Liver (tissue), 8 donors: ENCODE measurements at regions not wholly inside any gene's neighbourhood (a gene's known extent, or its start where the extent isn't known, plus 50 kb on each side); places are given as distances from the start of the nearest gene placed in this dataset.

Experiments used
- DNase-seq: peaks from one replicate; pipeline ENCODE4 v3.0.0-alpha.2; 2017; ENCODE audit warnings: low spot score
- H3K27ac ChIP-seq, 2 donors: one replicate each; pipeline ENCODE4 v1.7.0; 2013; ENCODE audit warnings: inconsistent platforms in 2 of 2, low read length in 2 of 2, control low read depth in 1 of 2, low read depth in 1 of 2, mild to moderate bottlenecking in 1 of 2
- H3K27me3 ChIP-seq, 4 donors: one replicate each; pipeline versions ENCODE4 v1.6.1 to v1.7.0; 2013; ENCODE audit warnings: low read length in 3 of 4, inconsistent platforms in 1 of 4, mild to moderate bottlenecking in 1 of 4, moderate library complexity in 1 of 4; ENCODE audit not compliant: control insufficient read depth in 4 of 4, insufficient read depth in 4 of 4
- H3K36me3 ChIP-seq, 4 donors: one replicate each; pipeline versions ENCODE4 v1.6.1 to v1.7.0; 2013; ENCODE audit warnings: low read length in 3 of 4, mild to moderate bottlenecking in 3 of 4, low read depth in 1 of 4, moderate library complexity in 1 of 4; ENCODE audit not compliant: control insufficient read depth in 4 of 4, insufficient read depth in 3 of 4
- H3K4me1 ChIP-seq, 4 donors: one replicate each; pipeline versions ENCODE4 v1.6.1 to v1.7.0; 2013; ENCODE audit warnings: low read length in 3 of 4, mild to moderate bottlenecking in 3 of 4, moderate library complexity in 1 of 4; ENCODE audit not compliant: control insufficient read depth in 4 of 4, insufficient read depth in 4 of 4
- H3K4me3 ChIP-seq, 3 donors: one replicate each; pipeline versions ENCODE4 v1.6.1 to v1.7.0; 2013; ENCODE audit warnings: low read length in 3 of 3, control low read depth in 1 of 3, low read depth in 1 of 3, mild to moderate bottlenecking in 1 of 3
- H3K9ac ChIP-seq, 2 donors: one replicate each; pipeline ENCODE4 v1.7.0; 2013; ENCODE audit warnings: low read length in 2 of 2, mild to moderate bottlenecking in 2 of 2, moderate library complexity in 2 of 2, control low read depth in 1 of 2, low read depth in 1 of 2
- H3K9me3 ChIP-seq, 4 donors: one replicate each; pipeline versions ENCODE4 v1.6.1 to v1.7.0; 2013; ENCODE audit warnings: low read length in 3 of 4; ENCODE audit not compliant: control insufficient read depth in 4 of 4
- EGR1 ChIP-seq, 2 donors: IDR thresholded peaks; 2 replicates each; pipeline ENCODE4 v1.6.1; 2016 to 2018; ENCODE audit warnings: antibody characterized with exemption in 2 of 2, low read depth in 2 of 2
- FOXA1 ChIP-seq: IDR thresholded peaks from 2 replicates; pipeline ENCODE4 v1.6.1; 2016; ENCODE audit warnings: antibody characterized with exemption
- FOXA2 ChIP-seq: IDR thresholded peaks from 2 replicates; pipeline ENCODE4 v1.6.1; 2016; ENCODE audit warnings: antibody characterized with exemption
- GABPA ChIP-seq, 2 donors: IDR thresholded peaks in 1 of 2; conservative IDR thresholded peaks in 1 of 2; 2 replicates each; pipeline ENCODE4 v1.6.1; 2016; ENCODE audit warnings: antibody characterized with exemption in 2 of 2, mild to moderate bottlenecking in 1 of 2, moderate library complexity in 1 of 2
- HNF4A ChIP-seq, 2 donors: conservative IDR thresholded peaks; 2 replicates each; pipeline ENCODE4 v1.6.1; 2016; ENCODE audit warnings: antibody characterized with exemption in 2 of 2, mild to moderate bottlenecking in 2 of 2
- HNF4G ChIP-seq: IDR thresholded peaks from 2 replicates; pipeline ENCODE4 v1.6.1; 2016; ENCODE audit warnings: antibody characterized with exemption
- JUND ChIP-seq, 2 donors: IDR thresholded peaks; 2 replicates each; pipeline ENCODE4 v1.6.1; 2016; ENCODE audit warnings: antibody characterized with exemption in 2 of 2
- NR2F2 ChIP-seq: IDR thresholded peaks from 2 replicates; pipeline ENCODE4 v1.6.1; 2016; ENCODE audit warnings: antibody characterized with exemption
- RAD21 ChIP-seq, 2 donors: IDR thresholded peaks; 2 replicates each; pipeline ENCODE4 v1.6.1; 2016; ENCODE audit warnings: antibody characterized with exemption in 2 of 2, mild to moderate bottlenecking in 2 of 2
- RXRA ChIP-seq, 2 donors: IDR thresholded peaks; 2 replicates each; pipeline ENCODE4 v1.6.1; 2017 to 2018; ENCODE audit warnings: antibody characterized with exemption in 2 of 2, mild to moderate bottlenecking in 1 of 2
- SP1 ChIP-seq: IDR thresholded peaks from 2 replicates; pipeline ENCODE4 v1.6.1; 2018; ENCODE audit warnings: antibody characterized with exemption, mild to moderate bottlenecking
- TAF1 ChIP-seq: conservative IDR thresholded peaks from 2 replicates; pipeline ENCODE4 v1.6.1; 2016; ENCODE audit warnings: antibody characterized with exemption, mild to moderate bottlenecking
- YY1 ChIP-seq: IDR thresholded peaks from 2 replicates; pipeline ENCODE4 v1.6.1; 2016; ENCODE audit warnings: antibody characterized with exemption, mild to moderate bottlenecking
- WGBS: extraction: QIAGEN DNeasy Blood & Tissue Kit; methylation state at CpG from one replicate; pipeline ENCODE4 v1.1.7; 2013; 5-methylcytosine and 5-hydroxymethylcytosine counted together
- TF ChIP-seq, protein P1 (sequence below): fragments of 150-350 bp; IDR thresholded peaks from 2 replicates; pipeline ENCODE4 v1.5.1; 2017; ENCODE audit warnings: improper control_type of control experiment, low read depth, low read length; ENCODE audit not compliant: missing input control
- TF ChIP-seq, protein P2 (sequence below): IDR thresholded peaks from 2 replicates; pipeline ENCODE4 v1.6.1; 2016; ENCODE audit warnings: antibody characterized with exemption, mild to moderate bottlenecking
- TF ChIP-seq, protein P3 (sequence below): IDR thresholded peaks from 2 replicates; pipeline ENCODE4 v1.6.1; 2016; ENCODE audit warnings: antibody characterized with exemption
- TF ChIP-seq, protein P4 (sequence below): IDR thresholded peaks from 2 replicates; pipeline ENCODE4 v1.6.1; 2016; ENCODE audit warnings: antibody characterized with exemption
- TF ChIP-seq, protein P5 (sequence below): IDR thresholded peaks from 2 replicates; pipeline ENCODE4 v1.6.1; 2016; ENCODE audit warnings: antibody characterized with exemption
- donor health status: healthy.
- donor health status: healthy.
- donor health status: healthy.
- donor health status: healthy.
- donor health status: healthy.

DNA sequence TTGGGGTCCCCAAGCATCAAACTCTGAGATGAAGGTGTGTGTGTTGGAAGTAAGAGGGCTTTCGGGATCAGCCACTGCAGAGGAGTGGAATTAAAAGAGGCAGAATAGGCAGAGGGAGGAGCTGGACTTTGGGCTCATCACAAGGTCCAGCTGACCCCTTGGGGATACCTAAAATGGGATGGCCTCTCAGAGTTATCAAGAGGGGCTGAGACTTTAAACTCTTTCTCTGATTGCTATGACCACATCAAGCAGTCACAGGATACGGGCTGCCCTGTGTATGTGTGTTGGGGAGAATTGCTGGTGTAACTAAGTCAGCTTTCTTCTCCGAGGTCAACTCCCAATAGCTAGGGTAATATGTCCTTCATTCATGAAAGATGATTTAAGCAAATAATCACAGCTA is 127.7 kb upstream of the SLC14A2 start:
- H3K9ac ChIP-seq, result no peak overlapping the region
- H3K36me3 ChIP-seq, result no peaks in the 10 kb centered on the region
- no peak for TF ChIP-seq TAF1
- TF ChIP-seq FOXA1, result no peak
- TF ChIP-seq HNF4G, result no peak
- TF ChIP-seq, protein P1, sequence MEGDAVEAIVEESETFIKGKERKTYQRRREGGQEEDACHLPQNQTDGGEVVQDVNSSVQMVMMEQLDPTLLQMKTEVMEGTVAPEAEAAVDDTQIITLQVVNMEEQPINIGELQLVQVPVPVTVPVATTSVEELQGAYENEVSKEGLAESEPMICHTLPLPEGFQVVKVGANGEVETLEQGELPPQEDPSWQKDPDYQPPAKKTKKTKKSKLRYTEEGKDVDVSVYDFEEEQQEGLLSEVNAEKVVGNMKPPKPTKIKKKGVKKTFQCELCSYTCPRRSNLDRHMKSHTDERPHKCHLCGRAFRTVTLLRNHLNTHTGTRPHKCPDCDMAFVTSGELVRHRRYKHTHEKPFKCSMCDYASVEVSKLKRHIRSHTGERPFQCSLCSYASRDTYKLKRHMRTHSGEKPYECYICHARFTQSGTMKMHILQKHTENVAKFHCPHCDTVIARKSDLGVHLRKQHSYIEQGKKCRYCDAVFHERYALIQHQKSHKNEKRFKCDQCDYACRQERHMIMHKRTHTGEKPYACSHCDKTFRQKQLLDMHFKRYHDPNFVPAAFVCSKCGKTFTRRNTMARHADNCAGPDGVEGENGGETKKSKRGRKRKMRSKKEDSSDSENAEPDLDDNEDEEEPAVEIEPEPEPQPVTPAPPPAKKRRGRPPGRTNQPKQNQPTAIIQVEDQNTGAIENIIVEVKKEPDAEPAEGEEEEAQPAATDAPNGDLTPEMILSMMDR, result no peak
- TF ChIP-seq, protein P2, sequence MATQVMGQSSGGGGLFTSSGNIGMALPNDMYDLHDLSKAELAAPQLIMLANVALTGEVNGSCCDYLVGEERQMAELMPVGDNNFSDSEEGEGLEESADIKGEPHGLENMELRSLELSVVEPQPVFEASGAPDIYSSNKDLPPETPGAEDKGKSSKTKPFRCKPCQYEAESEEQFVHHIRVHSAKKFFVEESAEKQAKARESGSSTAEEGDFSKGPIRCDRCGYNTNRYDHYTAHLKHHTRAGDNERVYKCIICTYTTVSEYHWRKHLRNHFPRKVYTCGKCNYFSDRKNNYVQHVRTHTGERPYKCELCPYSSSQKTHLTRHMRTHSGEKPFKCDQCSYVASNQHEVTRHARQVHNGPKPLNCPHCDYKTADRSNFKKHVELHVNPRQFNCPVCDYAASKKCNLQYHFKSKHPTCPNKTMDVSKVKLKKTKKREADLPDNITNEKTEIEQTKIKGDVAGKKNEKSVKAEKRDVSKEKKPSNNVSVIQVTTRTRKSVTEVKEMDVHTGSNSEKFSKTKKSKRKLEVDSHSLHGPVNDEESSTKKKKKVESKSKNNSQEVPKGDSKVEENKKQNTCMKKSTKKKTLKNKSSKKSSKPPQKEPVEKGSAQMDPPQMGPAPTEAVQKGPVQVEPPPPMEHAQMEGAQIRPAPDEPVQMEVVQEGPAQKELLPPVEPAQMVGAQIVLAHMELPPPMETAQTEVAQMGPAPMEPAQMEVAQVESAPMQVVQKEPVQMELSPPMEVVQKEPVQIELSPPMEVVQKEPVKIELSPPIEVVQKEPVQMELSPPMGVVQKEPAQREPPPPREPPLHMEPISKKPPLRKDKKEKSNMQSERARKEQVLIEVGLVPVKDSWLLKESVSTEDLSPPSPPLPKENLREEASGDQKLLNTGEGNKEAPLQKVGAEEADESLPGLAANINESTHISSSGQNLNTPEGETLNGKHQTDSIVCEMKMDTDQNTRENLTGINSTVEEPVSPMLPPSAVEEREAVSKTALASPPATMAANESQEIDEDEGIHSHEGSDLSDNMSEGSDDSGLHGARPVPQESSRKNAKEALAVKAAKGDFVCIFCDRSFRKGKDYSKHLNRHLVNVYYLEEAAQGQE, result no peak
- TF ChIP-seq EGR1 (IDR thresholded peaks at IDR 0.05; ENCODE audit: low read depth in 2 of 2), result no peak
- TF ChIP-seq JUND (IDR thresholded peaks at IDR 0.05), result no peak
- no peak for TF ChIP-seq RAD21 (IDR thresholded peaks at IDR 0.05)
- no peak for TF ChIP-seq SP1
- no peak for TF ChIP-seq FOXA2
- TF ChIP-seq HNF4A (conservative IDR thresholded peaks at IDR 0.05), result no peak
- no peak for TF ChIP-seq YY1
- TF ChIP-seq NR2F2, result no peak
- TF ChIP-seq RXRA (IDR thresholded peaks at IDR 0.05), result no peak
- TF ChIP-seq, protein P3, sequence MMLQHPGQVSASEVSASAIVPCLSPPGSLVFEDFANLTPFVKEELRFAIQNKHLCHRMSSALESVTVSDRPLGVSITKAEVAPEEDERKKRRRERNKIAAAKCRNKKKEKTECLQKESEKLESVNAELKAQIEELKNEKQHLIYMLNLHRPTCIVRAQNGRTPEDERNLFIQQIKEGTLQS, result no peak
- TF ChIP-seq, protein P4, sequence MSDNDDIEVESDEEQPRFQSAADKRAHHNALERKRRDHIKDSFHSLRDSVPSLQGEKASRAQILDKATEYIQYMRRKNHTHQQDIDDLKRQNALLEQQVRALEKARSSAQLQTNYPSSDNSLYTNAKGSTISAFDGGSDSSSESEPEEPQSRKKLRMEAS, result no peak
- TF ChIP-seq, protein P5, sequence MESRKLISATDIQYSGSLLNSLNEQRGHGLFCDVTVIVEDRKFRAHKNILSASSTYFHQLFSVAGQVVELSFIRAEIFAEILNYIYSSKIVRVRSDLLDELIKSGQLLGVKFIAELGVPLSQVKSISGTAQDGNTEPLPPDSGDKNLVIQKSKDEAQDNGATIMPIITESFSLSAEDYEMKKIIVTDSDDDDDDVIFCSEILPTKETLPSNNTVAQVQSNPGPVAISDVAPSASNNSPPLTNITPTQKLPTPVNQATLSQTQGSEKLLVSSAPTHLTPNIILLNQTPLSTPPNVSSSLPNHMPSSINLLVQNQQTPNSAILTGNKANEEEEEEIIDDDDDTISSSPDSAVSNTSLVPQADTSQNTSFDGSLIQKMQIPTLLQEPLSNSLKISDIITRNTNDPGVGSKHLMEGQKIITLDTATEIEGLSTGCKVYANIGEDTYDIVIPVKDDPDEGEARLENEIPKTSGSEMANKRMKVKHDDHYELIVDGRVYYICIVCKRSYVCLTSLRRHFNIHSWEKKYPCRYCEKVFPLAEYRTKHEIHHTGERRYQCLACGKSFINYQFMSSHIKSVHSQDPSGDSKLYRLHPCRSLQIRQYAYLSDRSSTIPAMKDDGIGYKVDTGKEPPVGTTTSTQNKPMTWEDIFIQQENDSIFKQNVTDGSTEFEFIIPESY, result no peak
- TF ChIP-seq GABPA (IDR thresholded peaks at IDR 0.05 in 1 of 2, conservative IDR thresholded peaks at IDR 0.05 in 1 of 2), result no peak
- H3K4me1 ChIP-seq, result no peaks in the 10 kb centered on the region
- H3K4me3 ChIP-seq, result no peak overlapping the region
- no peaks in the 10 kb centered on the region for H3K27me3 ChIP-seq
- no peak overlapping the region for H3K27ac ChIP-seq
- 85% methylated on average over 3 of the region's 3 CpGs for WGBS
- no peak for DNase-seq
- H3K9me3 ChIP-seq, result no peaks in the 10 kb centered on the region

DNA sequence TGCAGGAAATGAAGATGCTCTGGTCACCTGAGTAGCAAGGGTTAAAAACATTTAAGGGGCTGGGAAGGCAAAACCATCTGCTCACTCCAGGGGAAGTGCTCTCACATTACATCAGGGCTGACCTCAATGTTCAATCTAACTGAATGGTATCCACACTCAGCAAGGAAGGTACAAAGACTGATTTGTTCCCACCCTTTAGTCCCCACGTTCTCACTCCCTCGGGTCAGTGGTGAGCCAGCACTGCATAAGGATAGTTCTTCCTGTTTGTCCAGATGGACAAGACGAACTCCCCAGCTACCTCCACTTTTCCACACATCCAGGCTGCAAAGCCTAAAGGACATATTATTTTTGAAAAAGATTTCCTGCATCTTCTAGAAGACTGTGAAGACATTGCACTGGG is 126.6 kb upstream of the SLC14A2 start:
- TF ChIP-seq FOXA2 (no peak), SP1 (no peak)
- Histone ChIP-seq H3K9me3 (no peaks in the 10 kb centered on the region), H3K4me1 (no peaks in the 10 kb centered on the region), H3K9ac (no peak overlapping the region), H3K27me3 (no peaks in the 10 kb centered on the region), H3K27ac (no peak overlapping the region), H3K4me3 (no peak overlapping the region), H3K36me3 (no peaks in the 10 kb centered on the region)
- WGBS, result 49% methylated on average over 3 of the region's 3 CpGs
- DNase-seq, result no peak
